ENCODE measurements at regions not wholly inside any gene's neighbourhood (a gene's known extent, or its start where the extent isn't known, plus 50 kb on each side); places are given as distances from the start of the nearest gene placed in this dataset.

DNA sequence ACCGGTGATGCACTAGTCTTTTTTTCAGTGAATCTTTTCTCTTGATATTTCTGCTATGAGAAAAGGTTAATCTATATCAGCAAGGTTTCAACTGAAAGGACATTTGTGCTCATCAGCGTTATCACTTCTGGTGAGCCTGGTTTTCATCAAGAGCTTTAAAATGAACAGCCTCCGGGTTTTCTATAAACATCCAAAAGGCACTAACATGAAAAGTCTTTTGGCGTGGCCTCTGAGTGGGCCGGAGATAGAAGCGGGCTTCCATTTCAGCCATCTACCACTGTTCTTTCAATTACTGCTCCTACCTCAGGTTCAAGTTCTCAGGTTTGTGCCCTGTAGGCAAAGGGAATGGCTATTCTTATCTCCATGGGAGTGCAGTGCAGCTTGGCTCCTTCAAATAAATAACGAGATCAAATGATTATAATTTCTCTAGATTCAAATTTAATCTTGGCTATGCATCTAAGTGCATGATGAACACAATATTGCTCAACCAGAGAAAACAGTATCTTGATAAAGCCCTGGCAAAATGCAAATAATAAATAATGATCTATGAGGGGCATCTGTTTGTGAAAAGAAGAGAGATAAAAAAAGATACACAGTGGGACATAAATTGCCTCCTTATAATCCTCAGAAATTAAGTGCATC is 314.8 kb downstream of the CDH2 start:
- H3K9me3 ChIP-seq (ENCODE audit: control insufficient read depth in 1 of 2, insufficient read depth in 1 of 2, low read depth in 1 of 2, low read length in 2 of 2), result no peaks in the 10 kb centered on the region

More for the DNA sequence above, 314.8 kb downstream of the CDH2 start:
- DNase-seq (ENCODE audit: low read depth, low spot score) (no peak), ATAC-seq (no peak)
- H3K4me3 ChIP-seq (replicated peaks in 1 of 2; ENCODE audit: low read depth in 1 of 2, low read length in 2 of 2), result no peak overlapping the region
- no peaks in the 10 kb centered on the region for H3K79me2 ChIP-seq (ENCODE audit: insufficient read depth, low read length)
- no peak overlapping the region for H2AFZ ChIP-seq (ENCODE audit: low read depth, low read length, poor library complexity, severe bottlenecking)
- BruUV-seq (replicated peaks), result no TSS peak
- H3K9me2 ChIP-seq (ENCODE audit: insufficient read depth), result no peaks in the 10 kb centered on the region
- intact Hi-C loops (cut with micrococcal nuclease), result no loop called here
- no peaks in the 10 kb centered on the region for H3K36me3 ChIP-seq (ENCODE audit: control insufficient read depth in 1 of 2, insufficient read depth in 2 of 2, low read length in 2 of 2)
- H3K4me1 ChIP-seq (ENCODE audit: control insufficient read depth in 1 of 2, insufficient read depth in 2 of 2, low read length in 2 of 2), result peaks cover 0 to 11% of the 10 kb centered on the region in 2 experiments; a peak in 1 of 4 replicates
- CTCF ChIA-PET, result no interaction called here
- H3K27ac ChIP-seq (ENCODE audit: low read depth, low read length), result no peak overlapping the region
- H3K9ac ChIP-seq (ENCODE audit: low read length), result no peak overlapping the region
- RAD21 ChIA-PET (ENCODE audit: low non-redundant PET in 1 of 2, low total read pairs in 2 of 2, uncharacterized antibody in 2 of 2, unreplicated experiment in 2 of 2), result no interaction called here
- no peak overlapping the region for H3K4me2 ChIP-seq (ENCODE audit: low read length)
- TF ChIP-seq, protein P1, sequence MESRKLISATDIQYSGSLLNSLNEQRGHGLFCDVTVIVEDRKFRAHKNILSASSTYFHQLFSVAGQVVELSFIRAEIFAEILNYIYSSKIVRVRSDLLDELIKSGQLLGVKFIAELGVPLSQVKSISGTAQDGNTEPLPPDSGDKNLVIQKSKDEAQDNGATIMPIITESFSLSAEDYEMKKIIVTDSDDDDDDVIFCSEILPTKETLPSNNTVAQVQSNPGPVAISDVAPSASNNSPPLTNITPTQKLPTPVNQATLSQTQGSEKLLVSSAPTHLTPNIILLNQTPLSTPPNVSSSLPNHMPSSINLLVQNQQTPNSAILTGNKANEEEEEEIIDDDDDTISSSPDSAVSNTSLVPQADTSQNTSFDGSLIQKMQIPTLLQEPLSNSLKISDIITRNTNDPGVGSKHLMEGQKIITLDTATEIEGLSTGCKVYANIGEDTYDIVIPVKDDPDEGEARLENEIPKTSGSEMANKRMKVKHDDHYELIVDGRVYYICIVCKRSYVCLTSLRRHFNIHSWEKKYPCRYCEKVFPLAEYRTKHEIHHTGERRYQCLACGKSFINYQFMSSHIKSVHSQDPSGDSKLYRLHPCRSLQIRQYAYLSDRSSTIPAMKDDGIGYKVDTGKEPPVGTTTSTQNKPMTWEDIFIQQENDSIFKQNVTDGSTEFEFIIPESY (IDR thresholded peaks at IDR 0.05; ENCODE audit: extremely low read depth, insufficient replicate concordance, low read length), result no peak
- TF ChIP-seq CEBPB (IDR thresholded peaks at IDR 0.05; ENCODE audit: low read depth) (no peak), TCF7L2 (IDR thresholded peaks at IDR 0.05; ENCODE audit: borderline replicate concordance, extremely low read depth, insufficient read depth, insufficient read length) (no peak), EZH2phosphoT487 (IDR thresholded peaks at IDR 0.05; ENCODE audit: borderline replicate concordance) (no peak), SP1 (IDR thresholded peaks at IDR 0.05; ENCODE audit: low read depth) (no peak), SIN3A (IDR thresholded peaks at IDR 0.05; ENCODE audit: low read depth) (no peak), MAX (IDR thresholded peaks at IDR 0.05) (no peak), FOSL1 (IDR thresholded peaks at IDR 0.05; ENCODE audit: low read depth) (no peak), ZNF274 (IDR thresholded peaks at IDR 0.05; ENCODE audit: low read depth, low read length) (no peak)
- H3K27me3 ChIP-seq (ENCODE audit: insufficient read depth, low read length), result no peaks in the 10 kb centered on the region
- H4K20me1 ChIP-seq (ENCODE audit: insufficient read depth), result no peaks in the 10 kb centered on the region
- POLR2A ChIA-PET, result no interaction called here

All from HCT116 (cell line).